Upper lobe of right lung (tissue), 1 donor: ENCODE measurements at regions not wholly inside any gene's neighbourhood (a gene's known extent, or its start where the extent isn't known, plus 50 kb on each side); places are given as distances from the start of the nearest gene placed in this dataset.
"Not testable (repeated sequence)": the region's sequence is repeated elsewhere in the genome, so short reads cannot be mapped to it uniquely, and the experiment has no call there.

ENCODE experiments used
- ATAC-seq: fragments of 200-7000 bp; cut with Tn5 transposase; one replicate; pipeline ENCODE4 v1.9.1; 2020; ENCODE audit warnings: mild to moderate bottlenecking, moderate library complexity
- DNase-seq: peaks from one replicate; pipeline ENCODE4 v3.0.0-alpha.2; 2020
- H3K27ac ChIP-seq: fragments of 200-600 bp; one replicate; pipeline ENCODE4 v1.8.0; 2022
- H3K27me3 ChIP-seq: fragments of 200-600 bp; one replicate; pipeline ENCODE4 v1.8.0; 2022; ENCODE audit warnings: mild to moderate bottlenecking
- H3K36me3 ChIP-seq: fragments of 200-600 bp; one replicate; pipeline ENCODE4 v1.8.0; 2022
- H3K4me1 ChIP-seq: fragments of 200-600 bp; one replicate; pipeline ENCODE4 v1.8.0; 2022
- H3K4me3 ChIP-seq: fragments of 200-600 bp; one replicate; pipeline ENCODE4 v1.8.0; 2022; ENCODE audit warnings: mild to moderate bottlenecking
- H3K9me3 ChIP-seq: fragments of 200-600 bp; one replicate; pipeline ENCODE4 v1.8.0; 2022
- CTCF ChIP-seq: fragments of 200-600 bp; IDR thresholded peaks from one replicate; pipeline ENCODE4 v1.8.0; 2022; ENCODE audit warnings: antibody characterized with exemption
- intact Hi-C: fragments of 100-400 bp; cut with DNase I; formaldehyde crosslinking; loops from one replicate; pipeline ENCODE4 v1.11.0; 2022
- donor health status: DM: no; HTN: yes; CAD: no; lungs with severe emphysema.

GRCh38 chr6:56720882-56721281, 78.2 kb upstream of the DST start:
- Histone ChIP-seq H3K4me3 (no peak overlapping the region), H3K36me3 (no peaks in the 10 kb centered on the region), H3K4me1 (no peaks in the 10 kb centered on the region), H3K27ac (no peak overlapping the region), H3K27me3 (no peaks in the 10 kb centered on the region), H3K9me3 (no peaks in the 10 kb centered on the region)
- TF ChIP-seq CTCF = no peak
- peak; percentile 35 for ATAC-seq
- no peak for DNase-seq
- intact Hi-C loops = no loop called here

GRCh38 chr6:56720202-56720601, 77.5 kb upstream of the DST start:
- H3K4me1 ChIP-seq, H3K27ac ChIP-seq, ATAC-seq, H3K27me3 ChIP-seq, H3K4me3 ChIP-seq, H3K9me3 ChIP-seq, DNase-seq, H3K36me3 ChIP-seq, intact Hi-C loops: not testable (repeated sequence)

- ATAC-seq, DNase-seq, intact Hi-C loops: not testable (repeated sequence)
Measured at GRCh38 chr6:56719315-56720058, 76.8 kb upstream of the DST start.

GRCh38 chr6:56718236-56718635, 75.5 kb upstream of the DST start:
- no peak for TF ChIP-seq CTCF
- Histone ChIP-seq H3K27me3 (no peaks in the 10 kb centered on the region), H3K4me1 (peaks cover 10% of the 10 kb centered on the region), H3K27ac (no peak overlapping the region), H3K4me3 (no peak overlapping the region), H3K9me3 (no peaks in the 10 kb centered on the region), H3K36me3 (no peaks in the 10 kb centered on the region)
- ATAC-seq (no peak), DNase-seq (no peak)
- intact Hi-C loops = no loop called here

More at GRCh38 chr6:56719315-56720058, 76.8 kb upstream of the DST start:
- H3K4me3 ChIP-seq, H3K27me3 ChIP-seq, H3K9me3 ChIP-seq, H3K27ac ChIP-seq, H3K4me1 ChIP-seq, H3K36me3 ChIP-seq: not testable (repeated sequence)

GRCh38 chr6:56716229-56716628, 73.5 kb upstream of the DST start:
- no peak for TF ChIP-seq CTCF
- Histone ChIP-seq H3K36me3 (no peaks in the 10 kb centered on the region), H3K27me3 (no peaks in the 10 kb centered on the region), H3K4me3 (no peak overlapping the region), H3K9me3 (no peaks in the 10 kb centered on the region), H3K27ac (no peak overlapping the region), H3K4me1 (peaks cover 10% of the 10 kb centered on the region)
- DNase-seq = no peak
- ATAC-seq = no peak
- intact Hi-C loops = no loop called here

GRCh38 chr6:56715741-56716140, 73.1 kb upstream of the DST start:
- no peak for ATAC-seq
- no peak for DNase-seq
- Histone ChIP-seq H3K4me3 (no peak overlapping the region), H3K36me3 (no peaks in the 10 kb centered on the region), H3K9me3 (no peaks in the 10 kb centered on the region), H3K27me3 (no peaks in the 10 kb centered on the region), H3K27ac (no peak overlapping the region), H3K4me1 (peaks cover 10% of the 10 kb centered on the region)
- intact Hi-C loops = no loop called here
- TF ChIP-seq CTCF = no peak

- no peak overlapping the region for H3K4me3 ChIP-seq
- H3K36me3 ChIP-seq = no peaks in the 10 kb centered on the region
- intact Hi-C loops = no loop called here
- DNase-seq (no peak), ATAC-seq (peak; percentile 81)
- TF ChIP-seq CTCF = no peak
- no peaks in the 10 kb centered on the region for H3K9me3 ChIP-seq
- H3K27ac ChIP-seq = no peak overlapping the region
- H3K4me1 ChIP-seq = peaks cover 10% of the 10 kb centered on the region
- H3K27me3 ChIP-seq = no peaks in the 10 kb centered on the region
Measured at GRCh38 chr6:56714982-56715456, 72.3 kb upstream of the DST start.
